ENCODE measurements at regions not wholly inside any gene's neighbourhood (a gene's known extent, or its start where the extent isn't known, plus 50 kb on each side); places are given as distances from the start of the nearest gene placed in this dataset.

DNA sequence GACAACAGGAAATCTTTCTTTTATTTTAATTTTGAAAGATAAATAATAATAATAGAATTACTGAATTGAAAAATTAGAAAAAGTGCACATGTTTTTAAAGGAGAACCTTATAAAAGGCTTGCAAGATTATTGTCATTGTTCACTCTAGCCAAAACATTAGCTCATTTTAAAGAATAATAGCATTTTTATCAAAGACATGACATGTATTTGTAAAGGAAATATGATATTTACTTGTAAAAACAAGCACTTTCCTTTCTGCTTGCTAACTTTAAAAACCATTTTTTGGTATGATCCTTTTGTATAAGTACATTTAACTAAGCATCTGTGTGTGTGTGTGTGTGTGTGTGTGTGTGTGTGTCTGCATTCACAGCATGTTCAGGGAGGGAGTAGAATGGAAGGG lies 156.3 kb upstream of the C1orf87 start:
- no peak for TF ChIP-seq POLR2A (IDR thresholded peaks at IDR 0.05)
- TF ChIP-seq, protein P1, sequence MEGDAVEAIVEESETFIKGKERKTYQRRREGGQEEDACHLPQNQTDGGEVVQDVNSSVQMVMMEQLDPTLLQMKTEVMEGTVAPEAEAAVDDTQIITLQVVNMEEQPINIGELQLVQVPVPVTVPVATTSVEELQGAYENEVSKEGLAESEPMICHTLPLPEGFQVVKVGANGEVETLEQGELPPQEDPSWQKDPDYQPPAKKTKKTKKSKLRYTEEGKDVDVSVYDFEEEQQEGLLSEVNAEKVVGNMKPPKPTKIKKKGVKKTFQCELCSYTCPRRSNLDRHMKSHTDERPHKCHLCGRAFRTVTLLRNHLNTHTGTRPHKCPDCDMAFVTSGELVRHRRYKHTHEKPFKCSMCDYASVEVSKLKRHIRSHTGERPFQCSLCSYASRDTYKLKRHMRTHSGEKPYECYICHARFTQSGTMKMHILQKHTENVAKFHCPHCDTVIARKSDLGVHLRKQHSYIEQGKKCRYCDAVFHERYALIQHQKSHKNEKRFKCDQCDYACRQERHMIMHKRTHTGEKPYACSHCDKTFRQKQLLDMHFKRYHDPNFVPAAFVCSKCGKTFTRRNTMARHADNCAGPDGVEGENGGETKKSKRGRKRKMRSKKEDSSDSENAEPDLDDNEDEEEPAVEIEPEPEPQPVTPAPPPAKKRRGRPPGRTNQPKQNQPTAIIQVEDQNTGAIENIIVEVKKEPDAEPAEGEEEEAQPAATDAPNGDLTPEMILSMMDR (IDR thresholded peaks at IDR 0.05) = no peak
